ENCODE measurements at regions not wholly inside any gene's neighbourhood (a gene's known extent, or its start where the extent isn't known, plus 50 kb on each side); places are given as distances from the start of the nearest gene placed in this dataset.
A peak's percentile ranks its signal among the peaks of the same experiment; 100 is the strongest.

DNA sequence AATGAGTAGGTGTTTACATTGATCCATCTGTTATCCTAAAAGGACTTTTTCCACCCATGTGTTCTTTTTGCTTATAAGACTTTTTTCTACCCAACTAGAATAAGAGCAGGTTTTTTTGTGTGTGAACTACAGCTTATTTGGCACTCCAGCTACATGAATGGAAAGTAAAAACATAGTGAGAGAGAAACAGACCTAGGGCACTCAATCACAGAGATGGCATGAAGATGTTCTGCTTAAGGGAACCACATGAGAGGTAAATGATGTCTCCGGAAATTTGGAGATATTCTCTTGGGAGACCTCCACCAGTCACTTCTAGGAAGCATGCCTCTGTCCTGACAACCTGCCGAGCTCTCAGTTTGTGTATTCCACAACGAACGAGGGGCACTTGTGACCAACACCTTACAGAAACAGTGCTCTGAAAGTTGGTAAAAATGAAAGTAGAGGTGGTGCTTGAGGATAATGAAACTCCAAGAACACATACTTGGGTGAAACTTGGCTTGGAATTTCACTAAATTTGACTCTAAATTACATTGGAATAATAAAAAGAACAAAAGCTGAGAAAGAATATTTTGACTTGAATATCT is 788.4 kb upstream of the GALNTL6 start:
- TF ChIP-seq YY1 (IDR thresholded peaks at IDR 0.05; ENCODE audit: insufficient read depth, insufficient read length) (no peak), ZNF274 (IDR thresholded peaks at IDR 0.05; ENCODE audit: low read depth, low read length) (no peak), SUZ12 (IDR thresholded peaks at IDR 0.05; ENCODE audit: extremely low read depth, insufficient read depth, insufficient read length) (no peak)
- no peak for DNase-seq (ENCODE audit: low read depth, low spot score)
- Histone ChIP-seq H3K9me3 (ENCODE audit: insufficient read depth, low read length) (no peaks in the 10 kb centered on the region), H3K4me1 (ENCODE audit: insufficient read depth, insufficient read length) (no peaks in the 10 kb centered on the region), H3K9ac (ENCODE audit: insufficient read length, low read depth) (no peak overlapping the region), H3K4me3 (ENCODE audit: insufficient read length, low read depth) (no peak overlapping the region), H3K27me3 (ENCODE audit: insufficient read depth, insufficient read length) (no peaks in the 10 kb centered on the region), H3K36me3 (ENCODE audit: insufficient read depth, insufficient read length, low read length) (no peaks in the 10 kb centered on the region)

DNA sequence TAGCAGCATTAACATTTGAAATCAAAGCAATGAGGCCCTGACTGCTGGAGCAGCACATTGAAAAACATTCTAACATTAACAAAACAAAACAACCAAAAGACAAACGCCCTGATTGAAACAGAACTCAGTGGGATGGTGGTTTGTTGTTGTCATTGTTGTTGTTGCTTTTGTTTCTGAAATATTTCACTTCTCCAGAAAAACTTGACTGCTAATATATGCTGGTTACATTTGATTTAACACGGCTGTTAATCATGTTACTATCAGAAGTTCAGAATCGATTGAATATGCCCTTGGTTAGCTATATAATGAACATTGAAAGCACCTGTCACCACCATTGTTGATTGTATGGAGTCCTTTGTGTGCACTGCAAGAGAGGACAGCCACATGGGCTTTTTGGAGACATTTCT is 790.4 kb upstream of the GALNTL6 start:
- H3K4me3 ChIP-seq (ENCODE audit: insufficient read length, low read depth) = no peak overlapping the region
- peak; percentile 15 for DNase-seq (ENCODE audit: low read depth, low spot score)
- no peaks in the 10 kb centered on the region for H3K36me3 ChIP-seq (ENCODE audit: insufficient read depth, insufficient read length, low read length)
- H3K27me3 ChIP-seq (ENCODE audit: insufficient read depth, insufficient read length) = no peaks in the 10 kb centered on the region
- no peak overlapping the region for H3K9ac ChIP-seq (ENCODE audit: insufficient read length, low read depth)
- H3K4me1 ChIP-seq (ENCODE audit: insufficient read depth, insufficient read length) = no peaks in the 10 kb centered on the region
- H3K9me3 ChIP-seq (ENCODE audit: insufficient read depth, low read length) = no peaks in the 10 kb centered on the region
- no peak for TF ChIP-seq YY1 (IDR thresholded peaks at IDR 0.05; ENCODE audit: insufficient read depth, insufficient read length)
- TF ChIP-seq SUZ12 (IDR thresholded peaks at IDR 0.05; ENCODE audit: extremely low read depth, insufficient read depth, insufficient read length) = no peak
- TF ChIP-seq ZNF274 (IDR thresholded peaks at IDR 0.05; ENCODE audit: low read depth, low read length) = no peak

DNA sequence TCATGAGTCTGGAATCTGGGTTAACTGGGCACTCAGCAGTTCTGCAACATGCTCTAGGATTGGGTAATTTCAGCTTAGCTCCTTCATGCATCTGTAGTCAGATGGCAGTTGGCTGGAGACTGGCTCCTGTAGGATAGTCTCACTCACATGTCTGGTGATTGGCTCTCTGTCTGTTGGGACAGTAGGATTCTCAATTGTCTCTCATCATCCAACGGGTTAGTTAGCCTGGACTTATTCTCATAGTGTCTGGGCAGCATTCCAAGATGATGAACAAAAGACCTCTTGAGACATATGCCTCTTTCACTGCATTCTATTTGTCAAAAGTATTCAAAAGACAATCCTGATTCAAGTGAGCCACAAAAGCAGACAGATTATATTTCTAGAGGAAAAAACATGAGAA is 795.6 kb upstream of the GALNTL6 start:
- Histone ChIP-seq H3K4me3 (ENCODE audit: insufficient read length, low read depth) (no peak overlapping the region), H3K36me3 (ENCODE audit: insufficient read depth, insufficient read length, low read length) (no peaks in the 10 kb centered on the region), H3K27me3 (ENCODE audit: insufficient read depth, insufficient read length) (no peaks in the 10 kb centered on the region), H3K9me3 (ENCODE audit: insufficient read depth, low read length) (no peaks in the 10 kb centered on the region), H3K4me1 (ENCODE audit: insufficient read depth, insufficient read length) (no peaks in the 10 kb centered on the region), H3K9ac (ENCODE audit: insufficient read length, low read depth) (no peak overlapping the region)
- DNase-seq (ENCODE audit: low read depth, low spot score) = no peak
- TF ChIP-seq SUZ12 (IDR thresholded peaks at IDR 0.05; ENCODE audit: extremely low read depth, insufficient read depth, insufficient read length) = no peak
- TF ChIP-seq ZNF274 (IDR thresholded peaks at IDR 0.05; ENCODE audit: low read depth, low read length) = no peak
- no peak for TF ChIP-seq YY1 (IDR thresholded peaks at IDR 0.05; ENCODE audit: insufficient read depth, insufficient read length)

DNA sequence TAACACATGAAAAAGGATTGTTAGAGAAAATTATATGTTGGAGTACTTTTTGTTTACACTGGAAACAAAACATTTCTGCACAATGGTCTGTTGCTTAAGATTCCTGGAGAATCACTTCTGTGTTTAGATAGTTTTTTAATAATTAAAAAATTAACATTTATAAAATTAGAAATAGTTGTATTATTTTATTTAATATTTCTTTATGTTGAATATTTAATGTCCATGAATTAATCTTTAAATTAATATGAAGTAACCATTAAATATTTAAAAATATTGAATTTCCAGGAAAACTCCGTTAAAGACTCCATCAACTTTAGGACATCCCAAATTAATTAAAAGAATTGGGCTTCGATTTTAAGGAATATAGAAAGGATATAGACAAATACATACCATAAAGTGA is 797.1 kb upstream of the GALNTL6 start:
- Histone ChIP-seq H3K9me3 (ENCODE audit: insufficient read depth, low read length) (peaks cover 7% of the 10 kb centered on the region; the same call in 1 of the 2 replicates), H3K4me1 (ENCODE audit: insufficient read depth, insufficient read length) (no peaks in the 10 kb centered on the region), H3K36me3 (ENCODE audit: insufficient read depth, insufficient read length, low read length) (no peaks in the 10 kb centered on the region), H3K4me3 (ENCODE audit: insufficient read length, low read depth) (no peak overlapping the region), H3K27me3 (ENCODE audit: insufficient read depth, insufficient read length) (no peaks in the 10 kb centered on the region), H3K9ac (ENCODE audit: insufficient read length, low read depth) (no peak overlapping the region)
- TF ChIP-seq ZNF274 (IDR thresholded peaks at IDR 0.05; ENCODE audit: low read depth, low read length) (no peak), SUZ12 (IDR thresholded peaks at IDR 0.05; ENCODE audit: extremely low read depth, insufficient read depth, insufficient read length) (no peak), YY1 (IDR thresholded peaks at IDR 0.05; ENCODE audit: insufficient read depth, insufficient read length) (no peak)
- DNase-seq (ENCODE audit: low read depth, low spot score) = no peak

DNA sequence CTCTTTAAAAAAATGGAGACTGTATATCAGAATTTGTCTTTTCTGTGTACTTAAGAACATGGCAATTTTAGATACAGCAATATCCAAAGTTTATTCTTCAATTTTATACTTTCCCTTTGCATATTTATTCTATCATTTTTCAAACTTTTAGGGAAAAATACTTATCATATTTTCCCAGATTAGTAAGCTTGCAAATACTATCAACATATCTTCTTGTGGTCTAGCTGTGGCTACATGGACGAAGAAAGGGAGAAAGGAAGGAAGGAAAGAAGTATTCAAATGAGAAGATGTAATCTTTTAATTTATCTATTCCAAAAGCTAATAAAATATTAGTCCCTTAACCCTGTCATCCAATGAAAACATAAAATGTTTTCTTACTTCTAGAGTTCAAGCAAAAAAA is 797.8 kb upstream of the GALNTL6 start:
- H3K4me1 ChIP-seq (ENCODE audit: insufficient read depth, insufficient read length) = no peaks in the 10 kb centered on the region
- no peak for DNase-seq (ENCODE audit: low read depth, low spot score)

DNA sequence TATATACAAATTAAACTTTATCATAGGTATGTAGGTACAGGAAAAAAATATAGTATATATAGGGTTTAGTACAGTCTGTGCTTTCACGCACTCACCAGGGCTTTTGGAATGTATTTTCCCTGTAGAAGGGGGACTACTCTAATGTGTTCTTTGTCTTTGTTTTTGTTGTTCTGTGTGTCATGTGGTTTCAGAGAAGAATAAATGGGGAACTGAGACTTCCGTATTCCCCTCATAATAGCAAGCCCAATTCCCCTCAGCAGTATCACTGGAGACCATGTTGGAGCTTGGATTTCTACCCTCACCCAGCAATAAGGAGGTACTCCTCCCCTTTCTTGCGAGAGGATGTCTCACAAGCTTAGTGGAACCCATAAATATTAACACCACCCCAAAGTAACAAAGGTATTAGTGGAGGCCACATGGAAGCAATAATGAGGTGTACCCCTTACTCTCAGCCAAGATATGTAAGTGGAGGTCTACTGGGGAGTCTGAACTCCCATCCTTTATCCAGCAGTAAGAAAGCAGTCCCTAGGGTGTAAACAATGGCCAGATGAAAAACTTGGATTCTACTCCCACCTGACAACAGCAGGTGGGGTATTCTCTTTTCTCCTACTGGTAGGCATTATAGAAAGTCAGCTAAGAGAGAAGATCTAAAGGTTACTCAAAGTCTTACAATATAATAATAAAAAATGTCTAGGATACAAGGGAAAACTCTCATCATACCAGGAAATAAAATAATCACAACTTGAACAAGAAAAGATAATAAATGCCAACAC is 805.4 kb upstream of the GALNTL6 start:
- no peaks in the 10 kb centered on the region for H3K36me3 ChIP-seq (ENCODE audit: insufficient read depth, insufficient read length, low read length)
- no peak overlapping the region for H3K9ac ChIP-seq (ENCODE audit: insufficient read length, low read depth)
- H3K27me3 ChIP-seq (ENCODE audit: insufficient read depth, insufficient read length) = no peaks in the 10 kb centered on the region
- H3K9me3 ChIP-seq (ENCODE audit: insufficient read depth, low read length) = peaks cover 7% of the 10 kb centered on the region; the same call in 1 of the 2 replicates
- H3K4me3 ChIP-seq (ENCODE audit: insufficient read length, low read depth) = no peak overlapping the region
- no peak for DNase-seq (ENCODE audit: low read depth, low spot score)
- TF ChIP-seq YY1 (IDR thresholded peaks at IDR 0.05; ENCODE audit: insufficient read depth, insufficient read length) (no peak), ZNF274 (IDR thresholded peaks at IDR 0.05; ENCODE audit: low read depth, low read length) (no peak), SUZ12 (IDR thresholded peaks at IDR 0.05; ENCODE audit: extremely low read depth, insufficient read depth, insufficient read length) (no peak)
- H3K4me1 ChIP-seq (ENCODE audit: insufficient read depth, insufficient read length) = no peaks in the 10 kb centered on the region

More for the DNA sequence above, 797.8 kb upstream of the GALNTL6 start:
- no peaks in the 10 kb centered on the region for H3K27me3 ChIP-seq (ENCODE audit: insufficient read depth, insufficient read length)
- H3K4me3 ChIP-seq (ENCODE audit: insufficient read length, low read depth) = no peak overlapping the region
- TF ChIP-seq ZNF274 (IDR thresholded peaks at IDR 0.05; ENCODE audit: low read depth, low read length) (no peak), SUZ12 (IDR thresholded peaks at IDR 0.05; ENCODE audit: extremely low read depth, insufficient read depth, insufficient read length) (no peak), YY1 (IDR thresholded peaks at IDR 0.05; ENCODE audit: insufficient read depth, insufficient read length) (no peak)
- H3K36me3 ChIP-seq (ENCODE audit: insufficient read depth, insufficient read length, low read length) = no peaks in the 10 kb centered on the region
- H3K9ac ChIP-seq (ENCODE audit: insufficient read length, low read depth) = no peak overlapping the region
- H3K9me3 ChIP-seq (ENCODE audit: insufficient read depth, low read length) = peaks cover 7% of the 10 kb centered on the region; the same call in 1 of the 2 replicates

DNA sequence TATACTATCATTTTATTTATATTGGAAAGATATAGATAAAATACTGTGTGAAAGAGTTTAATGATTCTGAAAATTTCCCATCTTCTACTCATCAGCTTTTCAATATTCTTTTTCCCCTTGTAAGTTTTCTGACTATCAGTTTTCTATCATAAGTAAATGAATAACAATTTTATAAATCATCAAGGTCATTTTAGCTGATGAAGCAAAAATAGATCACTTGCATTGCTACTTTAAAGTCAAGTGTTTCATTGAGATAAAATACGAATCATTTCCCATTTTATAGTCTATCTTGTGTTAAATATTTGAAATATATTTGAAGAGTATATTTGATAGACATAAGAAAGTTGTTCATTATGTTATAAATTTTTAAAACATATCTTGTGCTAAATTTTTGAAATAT is 811.0 kb upstream of the GALNTL6 start:
- H3K27me3 ChIP-seq (ENCODE audit: insufficient read depth, insufficient read length) = no peaks in the 10 kb centered on the region
- no peaks in the 10 kb centered on the region for H3K4me1 ChIP-seq (ENCODE audit: insufficient read depth, insufficient read length)
- H3K4me3 ChIP-seq (ENCODE audit: insufficient read length, low read depth) = no peak overlapping the region
- TF ChIP-seq ZNF274 (IDR thresholded peaks at IDR 0.05; ENCODE audit: low read depth, low read length) (no peak), YY1 (IDR thresholded peaks at IDR 0.05; ENCODE audit: insufficient read depth, insufficient read length) (no peak), SUZ12 (IDR thresholded peaks at IDR 0.05; ENCODE audit: extremely low read depth, insufficient read depth, insufficient read length) (no peak)
- H3K9me3 ChIP-seq (ENCODE audit: insufficient read depth, low read length) = no peaks in the 10 kb centered on the region
- DNase-seq (ENCODE audit: low read depth, low spot score) = no peak
- H3K9ac ChIP-seq (ENCODE audit: insufficient read length, low read depth) = no peak overlapping the region
- H3K36me3 ChIP-seq (ENCODE audit: insufficient read depth, insufficient read length, low read length) = no peaks in the 10 kb centered on the region

All from NT2/D1 (cell line).